ENCODE measurements at regions not wholly inside any gene's neighbourhood (a gene's known extent, or its start where the extent isn't known, plus 50 kb on each side); places are given as distances from the start of the nearest gene placed in this dataset.

DNA sequence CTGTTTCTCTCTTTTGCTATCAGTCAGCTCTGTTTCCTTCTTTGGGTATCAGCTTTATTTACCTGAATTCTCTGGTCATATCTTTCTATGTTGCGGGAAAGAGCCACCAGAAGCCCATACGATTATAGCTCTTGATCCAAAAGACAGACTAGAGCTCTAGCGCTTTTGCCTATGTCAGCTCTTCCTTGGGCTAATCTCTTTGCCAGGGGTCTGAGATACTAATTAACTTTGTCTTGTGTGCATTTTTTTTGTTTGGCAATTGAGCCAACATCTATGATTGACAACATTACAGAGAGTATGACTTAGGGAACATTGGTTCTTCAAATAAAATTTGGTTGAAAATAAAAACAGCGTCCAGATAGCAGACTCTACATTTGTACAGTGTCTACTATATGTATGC is 603.0 kb downstream of the KCTD16 start (continued):
- TF ChIP-seq FOSL2 (IDR thresholded peaks at IDR 0.05): no peak
- no peak for TF ChIP-seq FOSL2 (CRISPR knock-in tag; IDR thresholded peaks at IDR 0.05)

- 5% methylated on average over 2 of the region's 2 CpGs for WGBS (ENCODE audit: missing lambda C conversion rate)
Observed at GRCh38 chr5:144771802-144772201, 601.1 kb downstream of the KCTD16 start.

More at GRCh38 chr5:144771802-144772201, 601.1 kb downstream of the KCTD16 start:
- no peak for TF ChIP-seq CTCF (IDR thresholded peaks at IDR 0.05)
- TF ChIP-seq ZNF302 (CRISPR knock-in tag; IDR thresholded peaks at IDR 0.05): no peak
- TF ChIP-seq TFCP2L1 (CRISPR knock-in tag; IDR thresholded peaks at IDR 0.05): no peak
- TF ChIP-seq, protein P1, sequence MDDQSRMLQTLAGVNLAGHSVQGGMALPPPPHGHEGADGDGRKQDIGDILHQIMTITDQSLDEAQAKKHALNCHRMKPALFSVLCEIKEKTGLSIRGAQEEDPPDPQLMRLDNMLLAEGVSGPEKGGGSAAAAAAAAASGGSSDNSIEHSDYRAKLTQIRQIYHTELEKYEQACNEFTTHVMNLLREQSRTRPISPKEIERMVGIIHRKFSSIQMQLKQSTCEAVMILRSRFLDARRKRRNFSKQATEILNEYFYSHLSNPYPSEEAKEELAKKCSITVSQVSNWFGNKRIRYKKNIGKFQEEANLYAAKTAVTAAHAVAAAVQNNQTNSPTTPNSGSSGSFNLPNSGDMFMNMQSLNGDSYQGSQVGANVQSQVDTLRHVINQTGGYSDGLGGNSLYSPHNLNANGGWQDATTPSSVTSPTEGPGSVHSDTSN (IDR thresholded peaks at IDR 0.05): no peak
- no peak for TF ChIP-seq FOSB (CRISPR knock-in tag; IDR thresholded peaks at IDR 0.05)
- TF ChIP-seq, protein P2, sequence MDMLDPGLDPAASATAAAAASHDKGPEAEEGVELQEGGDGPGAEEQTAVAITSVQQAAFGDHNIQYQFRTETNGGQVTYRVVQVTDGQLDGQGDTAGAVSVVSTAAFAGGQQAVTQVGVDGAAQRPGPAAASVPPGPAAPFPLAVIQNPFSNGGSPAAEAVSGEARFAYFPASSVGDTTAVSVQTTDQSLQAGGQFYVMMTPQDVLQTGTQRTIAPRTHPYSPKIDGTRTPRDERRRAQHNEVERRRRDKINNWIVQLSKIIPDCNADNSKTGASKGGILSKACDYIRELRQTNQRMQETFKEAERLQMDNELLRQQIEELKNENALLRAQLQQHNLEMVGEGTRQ (IDR thresholded peaks at IDR 0.05): no peak
- TF ChIP-seq POLR2A (IDR thresholded peaks at IDR 0.05; ENCODE audit: low read length): no peak
- TF ChIP-seq FOXS1 (CRISPR knock-in tag; IDR thresholded peaks at IDR 0.05): no peak
- TF ChIP-seq KDM1A (IDR thresholded peaks at IDR 0.05; ENCODE audit: low read depth): no peak
- TF ChIP-seq ELK1 (IDR thresholded peaks at IDR 0.05; ENCODE audit: low read depth, low read length): no peak
- TF ChIP-seq, protein P3, sequence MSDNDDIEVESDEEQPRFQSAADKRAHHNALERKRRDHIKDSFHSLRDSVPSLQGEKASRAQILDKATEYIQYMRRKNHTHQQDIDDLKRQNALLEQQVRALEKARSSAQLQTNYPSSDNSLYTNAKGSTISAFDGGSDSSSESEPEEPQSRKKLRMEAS (IDR thresholded peaks at IDR 0.05): no peak
- TF ChIP-seq GATA3 (IDR thresholded peaks at IDR 0.05; ENCODE audit: borderline replicate concordance): no peak
- no peak for TF ChIP-seq FOSL2 (IDR thresholded peaks at IDR 0.05)
- no peak for TF ChIP-seq FOSL2 (CRISPR knock-in tag; IDR thresholded peaks at IDR 0.05)
- no peak for TF ChIP-seq CBX8 (IDR thresholded peaks at IDR 0.05)
- TF ChIP-seq RAD21 (conservative IDR thresholded peaks at IDR 0.05 in 1 of 2, IDR thresholded peaks at IDR 0.05 in 1 of 2): no peak
- TF ChIP-seq NFE2L2 (conservative IDR thresholded peaks at IDR 0.05; ENCODE audit: low read length): no peak
- TF ChIP-seq E2F6 (IDR thresholded peaks at IDR 0.05; ENCODE audit: borderline replicate concordance, low read depth): no peak
- TF ChIP-seq SMC3 (IDR thresholded peaks at IDR 0.05): no peak
- TF ChIP-seq SREBF2 (IDR thresholded peaks at IDR 0.05): no peak
- TF ChIP-seq EHF (CRISPR knock-in tag; IDR thresholded peaks at IDR 0.05): no peak
- no peak overlapping the region for H3K4me2 ChIP-seq
- no peaks in the 10 kb centered on the region for H3K4me1 ChIP-seq
- FAIRE-seq (no peak), ATAC-seq (no peak), DNase-seq (ENCODE audit: low read depth in 1 of 2, low spot score in 1 of 2) (no peak)
- H3K9me3 ChIP-seq: no peaks in the 10 kb centered on the region
- no peak overlapping the region for H3K4me3 ChIP-seq
- ChIA-PET POLR2A (no interaction called here), CTCF (interaction anchor here (0.5 to 0.6 kb wide), 2 partner anchors 382 to 1377 kb away, joined by 3 to 4 read pairs; no protein-coding TSS in a partner anchor)
- H3K27ac ChIP-seq: no peak overlapping the region

Data from A549 (cell line).